HG03432 (cell line): ENCODE measurements at regions not wholly inside any gene's neighbourhood (a gene's known extent, or its start where the extent isn't known, plus 50 kb on each side); places are given as distances from the start of the nearest gene placed in this dataset.

Experiments
- ATAC-seq: cut with Tn5 transposase; IDR thresholded peaks from one replicate; pipeline ENCODE4 v1.9.1; 2021; ENCODE audit warnings: mild to moderate bottlenecking, moderate library complexity; ENCODE audit not compliant: unreplicated experiment

DNA sequence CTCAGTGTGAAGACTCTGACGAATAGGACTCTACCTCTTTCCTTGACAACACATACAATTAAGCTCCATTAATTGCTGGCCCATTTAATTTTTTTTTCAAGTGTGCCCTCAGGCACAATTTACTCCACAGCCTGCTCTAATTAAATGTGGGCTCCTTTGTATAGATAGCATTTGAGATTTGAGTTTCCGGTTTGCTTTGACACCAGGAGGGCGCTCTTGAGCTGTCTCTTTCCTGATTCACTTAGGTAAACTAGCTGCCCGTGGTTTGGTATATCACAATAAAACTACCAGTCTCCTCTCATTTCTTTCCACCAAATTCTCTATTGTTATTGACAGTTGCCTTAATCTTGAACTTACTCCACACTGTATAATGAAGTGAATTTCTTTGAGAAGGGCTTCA, 666.0 kb downstream of the DSC3 start:
- no peak for ATAC-seq

DNA sequence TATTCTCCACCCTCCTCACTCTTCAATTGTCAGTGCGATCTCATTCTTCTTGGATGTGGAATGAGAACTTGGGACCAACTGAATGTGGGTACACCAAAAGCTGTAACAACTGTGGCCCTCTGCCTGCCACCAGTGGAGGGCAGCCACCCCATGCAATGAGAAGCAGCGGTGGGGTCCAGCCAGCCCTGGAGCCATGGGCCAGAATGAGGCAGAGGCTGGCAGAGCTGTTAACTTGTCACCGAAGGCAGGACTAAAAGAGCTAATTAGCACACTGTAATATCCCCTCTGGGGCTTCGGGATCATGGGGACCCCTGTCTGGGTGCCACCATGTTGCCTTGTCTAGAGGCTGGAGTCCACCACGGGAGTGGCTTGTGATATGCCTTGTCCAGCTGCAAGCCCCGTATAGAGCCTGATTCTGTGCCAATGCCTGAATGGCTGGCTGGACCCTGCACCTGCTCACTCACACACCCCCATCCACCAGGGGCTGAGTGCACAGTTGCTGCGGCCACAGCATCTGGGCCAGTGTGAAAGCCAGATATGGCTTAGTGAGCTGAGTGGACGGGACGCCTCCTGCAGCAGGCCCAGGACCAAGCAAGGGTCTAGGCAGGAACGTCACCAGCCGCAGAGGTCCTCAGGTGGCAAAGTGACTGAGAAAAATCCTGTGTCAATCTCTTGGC, 680.5 kb downstream of the DSC3 start:
- ATAC-seq, result no peak

DNA sequence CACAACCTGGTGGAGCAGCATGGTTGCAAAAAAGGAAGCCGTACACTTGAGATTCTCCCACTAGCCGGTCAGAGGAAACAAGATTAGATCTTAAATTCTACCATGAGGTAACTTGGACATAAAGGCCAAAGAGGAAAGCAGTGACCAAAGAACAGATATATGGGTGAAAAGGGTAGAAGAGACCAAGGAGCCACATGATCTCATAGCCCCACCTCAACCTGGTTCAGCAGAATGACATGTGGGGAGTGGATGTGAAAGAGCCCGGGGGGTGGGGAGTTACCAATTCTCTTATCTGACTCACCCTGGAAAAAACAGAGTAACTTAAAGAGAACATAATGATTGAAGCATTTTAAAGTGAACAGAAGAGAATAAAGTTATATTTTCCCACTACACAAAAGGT, 683.0 kb downstream of the DSC3 start:
- ATAC-seq, result no peak

DNA sequence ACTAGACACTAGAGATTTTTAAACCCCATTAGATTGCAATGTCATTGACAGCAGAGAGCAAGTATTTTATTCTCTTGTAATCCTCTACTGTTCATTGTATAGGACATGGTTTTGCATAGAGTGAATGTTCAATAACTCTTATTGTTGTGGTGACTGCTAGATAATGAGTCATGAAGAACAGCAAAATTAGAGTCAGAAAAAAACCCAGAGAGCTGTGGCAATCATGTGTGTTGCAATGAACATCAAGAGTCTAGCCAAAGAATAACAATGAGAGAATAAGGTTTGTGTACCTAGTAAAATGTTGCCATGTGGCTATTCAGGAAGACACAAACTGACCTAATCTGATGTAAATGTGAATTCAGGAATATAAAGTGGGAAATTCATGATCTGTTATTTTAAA, 684.0 kb downstream of the DSC3 start:
- no peak for ATAC-seq

DNA sequence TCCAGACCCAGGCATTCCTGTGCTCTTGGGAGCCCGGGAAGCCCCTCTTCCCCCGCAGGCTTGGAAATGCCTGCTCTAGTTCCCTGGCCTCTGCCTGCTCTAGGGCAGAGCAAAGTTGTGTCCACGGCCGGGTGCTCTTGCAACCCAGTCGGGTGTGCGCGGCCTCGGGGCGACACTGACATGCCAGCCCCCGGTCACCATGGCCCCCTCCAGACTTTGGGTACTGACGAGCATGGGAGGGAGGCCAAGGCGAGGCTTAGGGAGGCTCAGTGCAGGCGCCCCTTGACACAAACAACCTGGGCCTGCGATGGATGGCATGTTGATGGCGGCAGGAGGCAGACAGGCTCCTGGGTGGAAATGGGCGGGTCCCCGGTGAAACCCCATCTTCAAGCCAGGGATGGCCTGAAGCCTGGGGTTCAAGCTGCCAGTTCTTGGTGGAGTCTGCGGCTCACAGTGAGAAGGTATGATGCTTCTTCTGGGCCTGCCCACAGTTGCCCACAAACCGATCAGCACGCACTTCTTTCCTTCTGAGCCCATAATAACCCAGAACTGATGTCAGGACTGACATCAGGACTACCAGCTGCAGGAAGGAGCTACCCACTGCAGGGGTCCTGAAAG, 689.9 kb downstream of the DSC3 start:
- ATAC-seq, result no peak

DNA sequence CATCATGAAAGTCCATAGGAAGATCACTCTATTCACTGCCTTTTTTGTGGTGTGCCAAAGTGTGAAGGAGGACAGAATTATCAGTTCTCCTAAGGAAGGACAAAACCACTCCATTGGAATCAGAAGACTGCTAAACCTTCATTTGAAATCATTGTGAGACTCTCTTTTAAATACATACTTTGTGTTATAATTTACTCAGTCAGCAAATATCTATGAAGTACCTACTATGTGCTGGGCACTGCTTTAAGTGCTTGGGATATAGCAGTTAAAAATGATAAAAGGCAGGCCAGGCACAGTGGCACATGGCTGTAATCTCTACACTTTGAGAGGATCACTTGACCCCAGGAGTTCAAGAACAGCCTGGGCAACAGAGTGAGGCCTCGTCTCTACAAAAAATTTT, 692.3 kb downstream of the DSC3 start:
- ATAC-seq, result no peak

DNA sequence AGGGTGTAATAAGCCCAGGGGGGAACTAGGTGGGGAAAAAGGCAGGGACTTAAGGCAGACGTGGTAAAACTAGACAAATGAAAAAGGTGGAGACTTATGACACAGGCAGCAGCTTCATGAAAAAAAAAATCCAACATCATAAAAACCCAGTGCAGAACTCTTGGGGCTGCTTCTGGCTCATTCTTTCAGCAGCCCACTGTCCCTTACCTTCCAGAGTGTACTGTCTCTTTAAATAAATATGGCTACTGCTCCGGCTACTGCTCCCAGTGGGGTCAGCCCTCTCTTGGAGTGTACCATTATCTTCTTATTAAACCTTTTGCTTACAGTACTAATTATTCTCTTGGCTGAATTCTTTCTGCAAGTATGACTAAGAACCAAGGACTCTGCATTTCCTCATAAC, 699.5 kb downstream of the DSC3 start:
- ATAC-seq, result no peak

DNA sequence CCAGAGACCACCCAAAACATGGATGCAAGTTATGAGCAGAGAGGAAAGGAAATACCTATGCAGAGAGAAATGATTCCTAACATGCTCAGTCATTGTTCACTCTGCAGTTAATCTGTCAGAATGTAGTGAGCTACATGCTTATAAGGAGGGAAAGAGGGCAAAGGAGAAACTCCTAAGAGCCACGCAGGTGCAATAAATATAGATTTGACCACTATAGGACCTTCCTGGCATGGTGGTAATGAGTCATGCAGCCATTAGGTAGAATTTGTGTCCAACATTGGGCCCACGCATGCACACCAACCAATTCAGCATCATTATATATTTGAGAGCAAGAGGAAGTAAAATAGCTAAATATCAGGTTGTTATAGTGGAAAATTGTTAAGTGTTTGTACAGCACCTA, 699.9 kb downstream of the DSC3 start:
- no peak for ATAC-seq

DNA sequence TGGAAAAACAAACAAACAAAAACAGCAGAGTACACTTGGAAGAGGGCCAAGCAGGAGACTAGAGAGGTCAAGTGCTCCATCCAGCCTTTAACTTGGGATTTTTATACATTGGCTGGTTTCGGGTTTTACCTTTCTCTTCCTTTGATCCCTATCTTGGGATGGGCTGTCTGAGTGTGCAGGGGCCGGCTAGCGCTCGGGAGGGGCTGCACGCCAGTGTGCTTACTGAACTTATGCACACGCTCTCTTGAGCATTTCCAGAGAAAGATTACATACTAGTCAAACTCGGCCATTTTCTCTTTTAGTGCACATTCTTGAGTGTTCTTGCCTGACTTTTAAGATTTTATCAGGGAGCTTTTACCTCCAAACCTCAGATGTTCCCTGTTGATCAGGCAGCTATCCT, 707.8 kb downstream of the DSC3 start:
- no peak for ATAC-seq

DNA sequence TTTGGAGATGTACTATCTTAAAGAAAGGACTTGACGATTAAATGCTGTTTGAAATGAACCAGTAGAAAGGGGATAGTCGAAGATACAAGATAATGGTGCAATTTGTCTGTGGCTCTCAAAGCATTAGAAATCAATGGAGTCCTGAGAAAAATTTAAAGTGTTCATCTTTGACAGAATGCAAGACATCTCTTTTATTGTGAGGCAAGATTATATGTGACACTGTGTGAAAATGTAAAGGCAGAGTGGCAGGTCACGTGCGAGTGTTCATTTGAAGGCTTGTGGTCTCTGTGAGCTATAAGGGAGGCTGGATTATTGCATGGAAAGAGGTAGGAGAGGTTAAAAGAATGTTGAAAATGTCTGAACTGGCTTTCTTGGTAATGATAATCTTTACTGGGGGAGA, 709.2 kb downstream of the DSC3 start:
- ATAC-seq, result no peak

DNA sequence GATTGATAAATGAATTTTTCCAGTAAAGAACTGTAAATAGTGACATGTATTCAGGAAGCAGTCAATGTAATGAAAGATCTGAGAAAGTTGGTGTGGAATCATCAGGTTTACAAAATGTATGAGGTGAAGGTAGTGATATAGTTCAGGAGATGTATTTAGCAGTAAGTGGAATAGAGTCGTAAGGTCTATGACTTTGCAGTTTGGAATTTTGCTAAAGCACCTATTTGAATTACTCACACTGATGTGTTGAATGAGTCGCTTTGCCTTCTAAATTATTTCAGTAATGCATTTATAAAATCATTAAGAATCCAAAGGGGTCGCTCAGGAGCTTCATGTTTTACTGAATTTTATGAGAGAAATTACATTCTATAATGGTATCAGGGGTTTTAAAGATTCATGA, 713.7 kb downstream of the DSC3 start:
- ATAC-seq, result no peak

DNA sequence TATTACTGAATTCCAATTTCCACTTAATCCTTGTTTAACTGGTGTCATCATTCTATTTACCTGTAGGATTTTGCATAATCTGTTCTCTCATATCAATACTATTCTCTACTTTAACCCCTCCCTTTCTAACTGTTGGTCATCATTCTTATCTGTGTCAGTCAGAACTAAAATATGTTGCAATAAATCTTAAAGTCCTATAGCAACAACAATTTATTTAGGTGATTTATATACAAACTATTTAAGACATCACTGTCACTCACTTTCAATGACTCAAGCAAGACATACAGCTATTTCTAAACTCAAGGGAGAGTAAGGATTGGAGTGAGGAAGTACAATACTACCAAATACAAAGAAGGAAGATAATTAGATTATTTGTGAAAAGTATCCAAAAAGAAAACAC, 740.4 kb downstream of the DSC3 start:
- no peak for ATAC-seq

DNA sequence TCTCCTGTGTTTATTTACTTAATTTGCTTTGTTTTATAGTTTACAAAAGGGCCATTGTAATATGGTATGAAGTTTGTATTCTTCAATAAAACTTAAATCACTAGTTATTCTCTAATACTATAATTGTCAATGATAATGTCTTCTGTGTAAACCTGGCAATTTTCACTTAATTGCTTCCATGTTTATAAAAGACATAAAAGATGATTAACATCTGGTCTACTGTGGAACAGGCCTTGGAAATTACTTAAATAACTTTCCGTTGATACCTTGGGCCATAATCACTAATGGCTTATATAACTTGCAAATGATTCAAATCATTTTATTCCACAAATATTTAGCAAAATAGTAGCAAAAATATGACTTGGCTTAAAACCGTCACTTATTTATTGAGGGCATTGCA, 743.8 kb downstream of the DSC3 start:
- ATAC-seq, result no peak

DNA sequence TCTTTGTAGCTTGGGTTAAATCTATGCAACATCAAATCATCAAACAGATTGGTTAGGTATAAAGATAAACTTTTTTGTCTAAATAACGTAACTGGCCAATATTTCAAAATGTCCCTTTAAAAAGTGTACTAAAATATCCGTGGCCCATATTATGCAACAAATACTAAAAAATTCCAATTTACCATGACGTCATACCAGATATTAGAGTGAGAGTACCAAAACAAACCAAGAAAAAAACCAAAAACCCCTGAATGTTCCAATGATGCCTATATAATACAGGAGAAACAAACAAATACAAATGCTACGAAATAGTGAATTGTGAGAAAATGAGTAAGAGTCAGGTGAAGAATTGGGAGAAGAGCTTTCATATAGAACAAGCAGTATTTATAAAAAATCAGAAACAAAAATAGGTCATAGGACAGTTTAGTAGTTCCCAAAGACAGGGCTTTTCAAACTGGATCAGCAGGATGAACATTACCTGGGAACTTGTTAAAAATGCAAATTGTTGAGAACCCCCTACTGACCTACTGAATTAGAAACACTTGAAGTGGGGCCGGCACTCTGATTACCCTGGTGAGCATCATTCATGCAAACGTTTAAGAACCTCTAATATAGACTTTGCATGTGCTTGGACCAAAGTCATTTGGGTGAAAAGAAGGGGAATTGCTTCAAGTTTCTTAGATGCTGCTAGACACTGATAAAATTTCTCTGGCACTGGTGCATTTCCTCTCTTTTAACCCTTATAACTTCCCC, 753.7 kb downstream of the DSC3 start:
- ATAC-seq, result no peak

DNA sequence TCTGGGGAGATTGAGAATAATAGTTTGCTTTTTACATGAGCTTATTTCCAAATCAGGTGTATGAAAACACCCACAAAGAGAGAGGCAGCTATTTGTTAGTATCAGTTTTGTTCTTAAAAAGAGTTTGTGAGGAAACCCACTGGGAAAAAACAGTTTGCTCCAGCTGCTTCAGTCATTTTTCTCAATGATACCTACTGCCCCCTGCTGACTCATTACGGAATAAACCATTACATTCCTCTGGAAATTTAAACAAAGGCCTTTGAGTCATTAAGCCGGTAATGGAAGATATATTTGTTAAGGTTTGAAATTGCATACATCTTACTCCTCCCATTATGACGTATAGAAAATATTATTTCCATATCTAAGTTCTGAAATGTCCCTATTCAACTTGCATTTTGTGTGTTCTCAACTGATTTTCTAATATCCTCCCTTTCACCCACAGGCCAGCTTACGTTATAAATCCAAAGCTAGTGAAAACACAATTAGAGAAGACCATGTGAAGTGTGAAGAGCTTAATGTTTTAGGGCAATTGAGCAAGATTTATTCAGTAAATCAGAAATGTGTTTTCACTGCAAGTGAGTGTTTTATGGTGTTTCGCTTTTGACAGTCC, 761.6 kb downstream of the DSC3 start:
- peak; percentile 78 for ATAC-seq

DNA sequence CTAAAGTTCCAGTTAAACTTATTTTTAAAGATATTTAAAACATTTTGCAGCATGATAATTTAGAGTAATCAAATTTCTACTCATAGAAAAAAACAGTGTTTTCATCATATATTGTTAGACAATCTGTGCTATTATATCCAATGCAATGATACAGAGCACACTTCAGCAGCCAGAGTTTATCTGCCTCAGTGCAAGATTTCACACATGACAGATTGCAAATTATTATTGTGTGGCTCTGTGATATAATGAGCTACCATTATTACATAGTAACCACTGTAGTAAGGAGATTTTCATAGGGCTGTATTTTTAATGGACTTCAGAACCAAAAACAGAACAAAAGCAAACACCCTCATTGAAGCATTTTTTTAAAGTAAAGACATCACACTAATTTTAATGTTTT, 762.4 kb downstream of the DSC3 start:
- no peak for ATAC-seq

DNA sequence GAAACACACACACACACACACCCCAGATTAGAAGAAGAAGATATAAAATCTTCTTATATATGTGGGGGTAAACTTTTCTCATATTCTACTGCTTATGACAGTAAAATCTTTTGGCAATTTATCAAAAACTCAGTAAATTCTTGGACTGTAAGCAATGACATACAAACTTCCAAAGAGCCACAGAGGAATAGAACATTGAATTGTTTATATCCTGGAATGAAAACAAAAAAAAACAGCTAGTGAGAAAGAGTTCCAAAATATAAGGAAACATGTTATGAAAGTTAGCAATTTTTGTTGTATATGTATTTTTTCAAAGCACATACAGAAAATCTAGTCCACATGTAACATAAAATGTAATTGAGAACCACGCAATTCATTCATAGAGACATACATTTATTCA, 764.9 kb downstream of the DSC3 start:
- ATAC-seq, result no peak

DNA sequence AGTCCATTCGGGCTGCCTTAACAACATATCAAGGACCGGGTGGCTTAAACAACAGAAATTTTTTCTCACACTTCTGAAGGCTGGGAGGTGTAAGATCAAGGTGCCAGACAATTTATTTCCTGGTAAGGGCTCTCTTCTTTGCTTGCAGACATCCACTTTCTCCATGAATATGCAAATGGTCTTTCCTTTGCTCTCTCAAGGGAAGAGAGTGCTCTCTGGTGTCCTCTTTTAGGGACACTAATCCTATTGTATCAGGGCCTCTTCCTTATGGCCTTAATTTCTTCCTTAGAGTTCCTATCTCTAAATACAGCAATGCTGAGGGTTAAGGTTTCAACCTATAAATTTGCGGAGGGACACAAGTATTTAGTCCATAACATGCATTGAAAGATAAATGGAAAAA, 770.8 kb downstream of the DSC3 start:
- no peak for ATAC-seq

DNA sequence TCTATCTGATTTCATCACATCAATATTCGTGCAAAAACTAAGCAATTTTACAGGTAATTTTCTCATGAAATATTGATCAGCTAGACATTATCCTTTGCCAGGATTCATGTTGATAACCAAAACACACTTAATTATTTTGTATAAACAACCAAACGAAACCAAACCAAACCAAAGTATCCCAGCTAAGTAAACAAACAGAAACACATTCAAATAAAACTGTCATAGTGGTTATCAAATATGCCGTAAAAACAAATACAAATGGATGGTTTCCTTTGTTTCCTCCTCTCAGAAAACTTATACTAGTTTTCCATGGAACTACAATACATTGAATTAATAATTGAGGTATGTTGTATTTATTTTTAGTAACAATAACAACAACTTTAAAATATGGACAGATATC, 777.4 kb downstream of the DSC3 start:
- ATAC-seq, result no peak

DNA sequence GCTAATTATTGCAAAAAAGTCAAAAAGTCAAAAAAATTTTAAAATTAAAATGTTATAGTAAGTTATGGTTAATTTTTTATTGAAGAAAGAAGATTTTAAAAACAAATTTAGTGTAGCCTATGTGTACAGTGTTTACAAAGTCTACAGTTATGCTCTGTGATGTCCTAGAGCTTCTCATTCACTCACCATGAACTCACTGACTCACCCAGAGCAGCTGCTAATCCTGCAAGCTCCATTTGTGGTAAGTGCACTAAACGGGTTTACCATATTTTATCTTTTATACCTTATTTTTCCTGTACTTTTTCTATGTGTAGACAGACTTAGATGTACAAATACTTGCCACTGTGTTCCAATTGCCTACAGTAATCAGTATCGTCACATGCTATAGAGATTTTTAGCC, 788.2 kb downstream of the DSC3 start:
- ATAC-seq, result no peak

DNA sequence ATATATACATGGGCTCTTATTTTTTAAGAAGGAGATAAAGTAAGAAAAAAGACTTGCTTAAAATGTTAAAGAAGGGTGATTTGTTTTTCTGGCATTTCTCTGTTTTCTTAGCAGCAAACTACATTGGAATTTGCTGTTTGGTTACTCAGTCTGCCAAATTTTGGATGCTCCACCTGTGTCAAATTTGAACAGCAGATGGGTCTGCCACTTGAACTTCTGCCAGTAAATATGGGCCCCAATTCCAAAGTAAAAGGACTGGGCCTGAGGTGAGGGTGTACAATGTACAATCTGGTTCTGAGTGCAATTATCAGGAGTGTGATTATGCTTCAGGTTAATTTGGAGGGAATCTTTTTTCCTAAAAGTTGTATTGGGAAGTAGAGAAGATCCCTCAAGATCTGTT, 794.5 kb downstream of the DSC3 start:
- no peak for ATAC-seq
